ELR (cell line): ENCODE measurements at regions not wholly inside any gene's neighbourhood (a gene's known extent, or its start where the extent isn't known, plus 50 kb on each side); places are given as distances from the start of the nearest gene placed in this dataset.
A peak's percentile ranks its signal among the peaks of the same experiment; 100 is the strongest.
"Not testable (repeated sequence)": the region's sequence is repeated elsewhere in the genome, so short reads cannot be mapped to it uniquely, and the experiment has no call there.

Experiments used
- DNase-seq: peaks from one replicate; pipeline ENCODE4 v3.0.0-alpha.2; 2015; ENCODE audit warnings: low read depth

DNA sequence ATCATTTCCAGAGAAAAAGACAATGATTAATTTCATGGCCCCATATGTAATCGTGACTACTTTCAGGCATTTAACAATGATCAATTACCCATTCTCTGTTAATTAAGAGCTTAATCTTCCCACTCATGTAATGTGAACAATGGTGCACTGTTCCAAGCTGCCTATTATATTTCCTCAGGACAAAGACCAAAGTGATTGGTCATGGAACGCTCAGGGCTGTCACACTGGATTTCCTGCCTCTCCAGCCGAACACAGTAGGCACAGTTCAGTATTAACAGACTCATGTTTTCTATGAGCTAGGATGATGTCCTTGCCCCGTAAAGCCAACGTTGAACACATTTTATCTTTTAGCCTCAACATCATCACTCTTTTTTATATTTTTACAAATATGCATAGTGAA lies 142.7 kb upstream of the FZD8 start:
- DNase-seq: no peak

DNA sequence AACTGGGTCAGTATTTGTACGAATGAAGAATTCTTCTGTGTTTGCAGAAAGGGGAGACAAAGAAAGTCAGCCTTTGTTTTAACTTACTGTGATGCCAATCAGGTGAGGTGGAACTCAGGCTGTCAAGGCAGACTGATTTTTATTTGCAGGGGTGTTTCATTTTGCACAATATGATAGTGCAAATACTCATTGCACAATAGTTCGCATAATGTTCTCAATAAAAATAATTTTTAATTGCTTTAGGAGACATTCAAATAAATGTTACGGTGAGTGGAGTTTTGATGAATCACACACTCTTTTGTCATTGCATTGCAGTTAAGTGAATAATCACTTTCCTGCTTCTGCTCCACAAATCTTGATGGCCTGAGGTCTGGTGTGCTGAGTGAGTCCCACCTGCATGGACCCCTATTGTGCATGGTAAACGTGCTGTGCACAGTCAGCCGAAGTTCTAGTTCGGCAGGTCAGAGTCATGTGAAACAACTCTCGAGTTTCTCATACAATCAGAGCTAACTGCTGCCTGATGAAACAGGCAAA lies 141.3 kb upstream of the FZD8 start:
- DNase-seq: peak; percentile 63

DNA sequence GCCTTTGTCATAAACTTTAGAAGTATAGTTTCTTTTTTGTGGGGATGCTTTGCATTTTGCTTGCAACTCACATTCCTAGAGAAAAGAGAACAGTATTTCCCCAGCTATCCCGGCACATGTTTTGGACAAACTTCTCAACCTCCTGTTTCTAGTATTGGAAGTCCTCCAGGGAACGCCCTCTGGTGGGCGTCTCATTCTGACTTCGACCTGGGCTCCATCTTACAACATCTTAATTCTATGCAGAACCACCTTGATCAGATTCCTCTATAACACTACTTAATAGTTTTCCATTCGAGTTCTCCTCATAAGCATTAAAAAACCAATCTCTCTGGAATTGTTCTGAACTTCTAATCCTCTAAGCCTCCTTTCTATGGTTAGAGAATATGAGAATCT lies 139.5 kb upstream of the FZD8 start:
- peak; percentile 38 for DNase-seq

DNA sequence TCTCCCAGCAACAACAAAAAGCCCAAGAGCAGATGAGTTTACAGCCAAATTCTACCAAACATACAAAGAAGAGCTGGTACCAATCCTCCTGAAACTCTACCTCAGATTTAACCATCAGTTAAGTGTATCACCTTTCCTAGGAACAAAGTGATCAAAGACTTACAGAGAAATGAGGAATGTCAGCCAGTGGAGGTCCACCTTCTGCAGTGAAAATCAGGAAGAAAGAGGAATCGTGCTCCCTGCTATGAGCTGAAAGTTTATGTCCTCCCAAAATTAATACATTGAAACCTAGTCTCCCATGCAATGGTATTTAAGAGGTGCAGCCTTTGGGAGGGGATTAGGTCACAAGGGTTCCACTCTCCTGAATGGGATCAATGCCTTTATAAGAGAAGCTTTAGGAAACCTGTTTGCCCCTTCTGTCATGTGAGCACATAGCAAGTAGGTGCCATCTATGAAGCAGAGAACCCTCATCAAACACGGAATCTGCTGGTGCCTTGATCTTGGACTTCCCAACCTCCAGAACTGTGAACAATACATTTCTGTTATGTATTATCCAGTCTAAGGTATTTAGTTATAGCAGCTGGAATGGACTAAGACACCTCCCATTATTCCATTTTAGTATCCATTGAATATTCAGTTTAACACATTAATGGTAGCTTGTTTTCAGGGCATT lies 139.0 kb upstream of the FZD8 start:
- no peak for DNase-seq

DNA sequence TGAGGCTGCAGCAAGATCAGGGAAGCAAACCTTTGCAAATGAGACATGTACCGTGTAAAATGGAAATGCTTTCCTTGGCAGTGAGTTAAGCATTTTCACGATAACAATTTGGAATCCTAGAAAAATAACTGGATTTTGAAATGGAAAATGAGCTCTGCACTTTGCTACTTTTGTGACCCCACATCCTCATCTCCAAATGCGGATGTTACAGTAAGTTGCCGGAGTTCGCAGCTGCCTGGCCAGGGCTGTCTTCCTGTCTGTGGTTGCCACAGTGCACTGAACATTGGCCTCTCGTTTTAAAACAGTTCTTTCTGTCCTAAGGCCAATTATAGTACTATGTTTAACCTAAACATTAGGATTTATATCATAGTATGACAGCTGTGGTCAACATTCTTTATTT lies 136.2 kb upstream of the FZD8 start:
- DNase-seq: no peak

DNA sequence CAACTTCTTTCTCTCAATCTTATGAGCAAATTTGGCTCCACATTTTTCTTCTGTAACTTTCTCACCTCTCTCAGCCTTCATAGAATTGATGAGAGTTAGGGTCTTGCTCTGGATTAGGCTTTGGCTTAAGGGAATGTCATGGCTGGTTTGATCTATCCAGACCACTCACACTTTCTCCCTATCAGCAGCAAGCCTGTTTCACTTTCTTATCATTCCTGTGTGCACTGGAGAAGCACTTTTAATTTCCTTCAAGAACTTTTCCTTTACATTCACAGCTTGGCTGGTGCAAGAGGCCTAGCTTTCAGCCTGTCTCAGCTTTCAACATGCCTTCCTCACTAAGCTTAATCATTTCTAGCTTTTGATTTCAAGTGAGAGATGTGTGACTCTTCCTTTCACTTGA lies 134.5 kb upstream of the FZD8 start:
- DNase-seq: not testable (repeated sequence)

DNA sequence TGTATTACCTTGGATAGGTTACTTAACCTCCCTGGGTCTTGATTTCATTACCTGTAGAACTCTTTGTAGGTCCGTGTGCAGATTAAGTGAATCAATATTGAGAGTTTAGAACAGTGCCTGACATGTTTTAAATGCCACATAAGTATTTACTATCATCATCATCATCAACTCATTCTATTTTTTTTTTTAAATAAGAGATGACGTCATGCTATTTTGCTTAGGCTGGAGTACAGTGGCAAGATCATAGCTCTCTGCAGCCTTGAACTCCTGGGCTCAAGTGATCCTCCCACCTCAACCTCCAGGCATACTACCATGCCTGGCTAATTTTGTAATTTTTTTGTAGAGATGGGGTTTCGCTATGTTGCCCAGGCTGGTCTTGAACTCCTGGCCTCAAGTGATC lies 132.0 kb upstream of the FZD8 start:
- DNase-seq: no peak

DNA sequence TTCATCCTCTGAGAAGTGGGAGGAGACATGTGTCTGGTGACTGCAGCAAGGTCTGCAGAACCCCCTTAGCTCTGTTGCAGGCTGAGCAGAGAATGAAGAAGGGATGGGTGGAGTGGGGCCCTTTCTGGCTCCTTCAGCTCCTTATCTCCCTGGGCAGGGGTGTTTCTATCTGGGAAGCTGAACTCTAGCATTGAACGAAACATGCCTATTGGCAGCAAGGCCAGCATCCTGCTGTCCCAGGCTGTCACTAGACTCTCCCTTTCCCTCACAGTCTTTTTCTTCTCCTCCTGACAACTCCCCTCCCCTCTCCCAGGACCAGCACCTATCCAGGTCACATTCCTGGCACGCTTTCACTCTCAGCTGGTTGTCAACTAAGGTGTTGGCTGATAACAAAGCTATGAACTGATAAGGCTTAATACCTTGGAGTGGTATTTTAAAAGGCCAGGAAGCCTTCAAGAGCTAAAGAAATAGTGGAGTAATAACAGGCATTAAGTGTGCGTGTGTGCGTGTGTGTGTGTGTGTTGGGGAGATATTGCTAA lies 128.8 kb upstream of the FZD8 start:
- DNase-seq: no peak

DNA sequence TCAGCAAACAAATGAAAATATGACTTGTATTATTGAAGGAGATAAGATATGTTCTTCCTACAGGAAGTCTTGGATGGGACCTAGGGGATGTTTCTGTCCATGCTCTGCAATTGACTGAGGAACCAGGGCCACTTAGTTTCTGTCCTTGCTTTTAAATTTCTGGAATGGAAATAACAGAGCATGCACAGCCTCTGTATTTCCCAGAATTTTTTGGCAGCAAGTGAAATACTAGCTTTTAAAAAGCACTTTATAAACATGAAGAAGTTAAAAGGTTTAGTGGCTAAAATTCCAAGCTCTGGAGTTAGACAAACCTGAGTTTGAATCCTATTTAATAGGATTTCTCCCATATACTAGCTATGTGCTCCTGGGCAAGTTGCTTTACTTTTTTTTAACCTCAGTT lies 127.7 kb upstream of the FZD8 start:
- no peak for DNase-seq

DNA sequence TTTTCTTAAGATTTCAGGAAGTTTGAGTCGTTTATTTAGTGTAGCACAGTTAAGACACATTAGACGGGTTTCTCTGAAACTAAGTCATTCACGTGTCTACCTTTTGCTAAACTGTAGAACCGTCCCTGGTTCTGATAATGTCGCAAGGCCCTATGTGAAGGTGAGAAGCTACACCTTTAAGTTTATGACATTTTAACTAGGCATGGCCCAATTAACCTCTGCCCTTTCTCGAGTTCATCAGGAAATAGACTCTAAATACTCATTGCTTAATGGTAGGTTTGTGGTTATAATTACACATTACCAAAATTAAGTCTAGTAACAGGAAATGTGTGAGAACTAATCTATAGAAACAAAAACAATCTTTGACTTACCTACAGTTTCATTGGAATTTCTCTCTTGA lies 126.6 kb upstream of the FZD8 start:
- no peak for DNase-seq

DNA sequence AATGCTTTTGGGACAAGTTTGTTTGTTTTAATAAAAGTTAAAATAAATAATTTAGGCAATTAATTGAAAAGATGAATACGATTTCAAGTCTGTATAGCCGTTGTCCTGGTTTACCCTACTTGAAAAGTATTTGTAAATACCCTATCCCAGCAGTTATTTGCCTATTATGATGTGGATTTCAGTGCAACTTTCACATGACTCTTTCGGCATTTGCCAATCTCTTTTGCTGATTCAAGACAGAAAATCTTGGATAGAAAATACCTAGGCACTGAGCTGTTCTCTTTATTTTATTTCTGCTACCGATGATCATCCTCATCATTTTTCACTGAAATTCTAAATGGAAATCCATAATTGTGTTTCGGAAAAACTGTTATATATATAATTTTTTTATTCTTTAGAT lies 125.9 kb upstream of the FZD8 start:
- no peak for DNase-seq

DNA sequence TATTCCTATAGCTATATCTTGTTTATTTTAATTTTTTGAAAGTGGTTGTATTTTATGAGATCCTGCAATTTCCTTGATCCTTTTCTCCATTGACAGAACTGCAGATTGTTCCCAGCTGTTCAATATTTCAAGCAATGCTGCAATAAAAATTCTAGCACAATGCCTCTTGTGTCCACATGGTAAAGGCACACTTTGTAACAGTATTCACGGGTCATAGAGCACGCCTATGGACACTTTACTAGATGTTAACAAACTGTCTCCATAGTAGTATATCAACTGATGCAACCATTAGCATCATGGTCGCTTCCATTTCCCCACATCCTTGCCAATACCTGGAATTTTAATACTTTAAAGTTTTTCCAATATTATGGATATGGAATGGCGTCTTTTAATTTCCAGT lies 123.9 kb upstream of the FZD8 start:
- DNase-seq: no peak

DNA sequence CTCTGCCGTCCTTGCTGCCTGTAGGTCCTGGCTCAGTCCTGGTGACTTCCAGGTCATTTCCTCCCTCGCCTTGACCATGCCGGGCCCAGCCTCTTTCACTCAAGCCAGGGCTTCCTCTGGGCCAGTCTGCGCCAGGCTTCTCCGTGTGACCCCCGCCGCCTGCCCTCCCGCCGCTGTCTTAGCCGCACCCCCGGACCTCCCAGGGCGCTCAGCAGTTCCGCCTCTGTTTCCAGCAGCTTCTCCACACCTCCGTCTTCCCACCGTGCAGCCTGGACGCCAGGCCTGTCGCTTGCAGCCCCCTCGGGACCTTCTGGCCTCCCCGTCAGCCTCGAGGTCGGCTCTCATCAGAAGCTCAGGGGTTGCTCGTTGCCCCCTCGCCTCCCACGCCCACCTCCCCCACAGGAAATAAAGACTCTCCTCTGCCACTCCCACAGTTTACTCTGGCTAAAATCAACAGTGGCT lies 123.0 kb upstream of the FZD8 start:
- DNase-seq: no peak

DNA sequence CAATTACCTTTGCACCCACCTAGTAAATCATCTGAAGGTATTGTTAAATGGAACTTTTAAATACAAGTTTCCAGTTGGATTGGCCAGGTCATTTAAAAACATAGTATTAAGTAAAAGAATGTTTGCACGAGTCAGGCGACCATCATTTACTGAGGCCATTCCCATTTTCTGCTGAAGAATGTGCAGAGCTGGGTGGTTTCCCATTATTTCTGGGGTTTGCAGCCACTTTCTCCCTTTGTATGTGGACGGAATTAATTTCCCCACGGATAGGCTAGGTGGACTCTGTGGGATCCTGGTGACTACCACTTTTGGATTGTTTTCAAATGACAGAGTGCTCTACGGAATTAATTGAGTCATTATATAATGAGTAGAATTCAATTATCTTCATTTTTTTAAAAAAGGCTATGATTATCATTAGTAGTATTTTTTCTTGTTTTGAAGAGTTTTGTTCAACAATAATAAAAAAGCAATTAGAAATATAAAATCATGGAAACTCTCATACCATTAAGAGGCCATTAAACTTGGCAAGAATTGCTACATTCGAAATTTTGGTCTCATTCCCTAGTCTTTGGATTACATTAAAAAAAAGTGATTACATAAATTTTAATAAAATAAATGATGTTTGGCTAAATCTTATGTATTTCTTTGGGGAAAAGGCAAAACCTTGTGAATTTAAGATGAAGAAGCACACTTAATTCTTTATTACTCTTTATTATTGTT lies 120.4 kb upstream of the FZD8 start:
- DNase-seq: no peak

DNA sequence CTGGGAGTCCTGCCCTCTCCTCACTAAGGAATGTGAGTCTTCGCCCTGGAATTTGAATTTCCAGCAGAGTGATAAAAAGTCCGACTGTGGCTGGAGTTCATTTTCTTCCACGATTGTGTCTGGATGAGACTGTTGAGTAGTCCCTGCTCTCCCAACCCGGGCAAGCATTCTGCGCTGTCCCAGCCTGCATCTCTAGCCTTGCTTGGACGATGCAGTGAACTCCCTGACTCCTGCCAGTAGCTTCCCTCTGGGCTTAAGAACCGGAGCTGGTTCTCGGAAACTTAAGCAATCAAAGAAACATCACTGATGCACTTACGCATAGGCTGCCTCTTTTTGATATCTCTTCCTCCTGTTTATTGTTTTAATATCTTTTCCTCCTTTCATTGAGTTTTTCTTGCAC lies 116.0 kb upstream of the FZD8 start:
- DNase-seq: no peak

DNA sequence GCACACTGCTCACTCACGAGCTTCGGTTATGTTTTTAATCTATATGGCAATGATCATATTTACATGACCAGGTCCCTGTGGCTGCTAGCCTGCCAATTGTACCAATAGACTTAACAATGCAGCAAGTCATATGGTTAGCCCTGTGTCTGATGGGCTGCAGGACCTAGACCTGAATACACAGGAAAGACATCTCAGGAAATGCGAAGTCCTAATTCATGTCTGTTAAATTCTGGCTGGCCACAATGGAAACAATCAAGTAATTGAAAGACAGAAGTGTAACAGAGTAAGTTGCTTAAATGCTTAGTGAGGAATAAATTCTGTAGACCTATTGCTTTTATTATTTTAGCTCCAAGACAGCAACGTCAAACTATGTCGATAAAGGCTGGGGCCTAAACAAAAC lies 112.4 kb upstream of the FZD8 start:
- DNase-seq: no peak

DNA sequence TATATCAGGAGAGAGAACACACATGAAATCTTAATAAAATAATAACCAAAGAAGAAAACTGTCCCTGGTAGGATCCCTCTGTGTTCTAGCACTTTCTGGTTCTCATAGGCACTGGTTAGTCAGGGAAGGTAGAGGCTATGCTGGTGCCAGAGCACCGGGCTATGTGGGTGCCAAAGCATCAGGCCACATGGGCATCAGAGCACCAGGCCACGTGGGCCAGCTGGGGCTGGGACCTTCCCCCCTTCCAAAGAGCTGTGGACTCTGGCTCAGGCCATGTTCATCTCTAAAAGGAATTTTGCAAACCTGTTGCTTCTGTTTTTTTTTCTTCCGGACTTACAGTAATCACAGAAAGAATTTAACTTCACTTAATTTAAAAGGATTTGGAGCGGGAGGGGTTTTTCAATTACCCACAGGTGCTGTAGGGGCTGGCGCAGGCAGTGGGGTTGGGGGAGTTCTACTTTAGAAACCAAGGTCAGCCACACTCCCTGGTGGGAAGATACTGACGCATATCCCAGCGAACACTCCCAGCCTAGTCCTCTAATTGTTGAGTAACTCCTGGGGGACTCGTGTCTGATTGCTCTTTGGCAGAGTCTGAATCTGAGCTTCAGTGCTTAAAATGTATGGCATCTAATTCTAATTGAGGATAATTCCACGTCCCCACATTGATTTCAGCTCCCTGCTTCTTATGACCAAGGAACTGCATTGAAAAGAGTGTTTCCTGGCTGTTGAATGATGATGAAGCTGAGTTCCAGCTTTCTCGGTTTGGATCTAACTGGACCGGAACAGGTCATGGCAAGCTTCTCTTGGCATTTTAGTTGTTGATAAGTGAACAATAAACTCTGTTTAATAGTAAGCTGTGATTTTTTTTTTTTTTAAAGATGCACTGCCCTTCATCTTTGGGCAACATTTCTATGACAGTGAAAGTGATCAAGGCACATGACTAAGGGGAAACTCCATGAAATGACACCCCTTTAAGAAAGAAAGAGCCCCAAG lies 110.7 kb upstream of the FZD8 start:
- no peak for DNase-seq

DNA sequence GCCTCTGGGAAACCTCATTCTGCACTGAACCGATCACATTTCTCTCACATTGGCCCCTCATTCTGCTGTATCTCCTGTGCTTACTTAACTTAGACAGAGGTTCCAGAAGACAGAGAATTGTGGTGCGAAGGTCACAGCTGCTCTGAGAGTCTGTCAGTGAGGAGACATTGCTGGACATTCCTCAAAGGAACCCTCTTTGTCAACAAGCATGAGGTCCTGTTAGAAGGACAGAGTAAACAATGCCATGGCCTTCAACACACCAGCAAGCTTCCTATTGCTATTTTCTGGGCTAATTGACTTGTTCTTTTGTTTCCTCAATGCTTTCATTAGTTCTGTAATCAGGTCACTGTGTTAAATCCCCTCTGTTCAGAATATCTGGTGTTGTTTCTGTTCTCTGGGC lies 109.3 kb upstream of the FZD8 start:
- no peak for DNase-seq

DNA sequence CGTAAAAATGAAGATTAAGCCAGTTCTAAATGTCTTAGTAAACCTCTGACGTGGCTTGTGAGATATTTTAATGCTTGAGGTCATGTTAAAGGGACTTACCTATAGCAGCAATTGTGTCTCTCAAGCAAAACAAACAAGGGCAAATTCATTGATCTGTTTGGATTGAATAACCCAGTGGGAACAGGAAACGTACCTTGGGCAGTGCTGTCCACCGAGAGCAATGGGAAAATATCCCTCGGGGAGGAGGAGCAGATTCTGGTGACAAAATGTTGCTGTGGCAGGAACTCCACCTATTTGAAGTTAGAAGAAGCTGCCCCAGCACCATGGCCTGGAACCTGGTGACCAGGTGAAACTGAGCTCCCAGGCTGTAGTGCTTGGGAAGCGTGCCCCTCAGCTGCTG lies 107.1 kb upstream of the FZD8 start:
- no peak for DNase-seq

DNA sequence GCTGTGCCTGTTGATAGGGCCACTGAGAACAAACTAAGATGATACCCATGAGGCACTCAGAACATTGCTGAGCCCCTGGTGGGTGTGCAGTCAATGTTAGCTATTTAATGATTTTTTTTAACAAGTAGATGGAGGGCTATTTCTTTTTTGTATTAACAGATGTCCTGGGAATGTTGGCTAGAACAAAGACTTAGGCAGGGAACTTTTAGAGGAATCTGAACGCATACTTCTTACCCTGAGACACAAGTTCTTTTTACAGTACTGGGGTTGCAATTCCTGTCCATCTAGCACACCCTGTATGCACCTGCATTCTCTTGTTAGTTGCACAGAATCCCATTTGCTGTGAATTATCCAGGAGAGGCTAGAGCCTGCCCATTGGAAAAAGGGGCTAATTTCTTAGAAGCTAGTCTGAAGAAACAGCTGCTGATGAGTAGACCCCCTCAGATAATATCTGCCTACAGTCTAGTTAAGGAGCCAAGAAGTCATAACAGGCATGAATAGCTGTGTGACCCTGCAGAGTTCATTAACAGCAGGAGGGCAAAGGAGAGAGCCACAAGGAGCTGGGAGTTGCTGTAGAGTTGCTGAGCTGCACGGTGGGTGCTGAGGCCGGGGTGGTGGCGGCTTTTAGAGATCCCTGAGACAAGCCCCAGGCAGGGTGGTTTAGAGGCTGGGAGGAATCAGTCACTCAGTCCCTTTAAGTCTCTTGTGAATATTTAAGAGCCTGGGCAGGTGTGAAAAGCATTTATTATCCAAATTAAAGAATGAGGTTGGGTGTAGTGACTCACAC lies 103.7 kb upstream of the FZD8 start:
- no peak for DNase-seq

DNA sequence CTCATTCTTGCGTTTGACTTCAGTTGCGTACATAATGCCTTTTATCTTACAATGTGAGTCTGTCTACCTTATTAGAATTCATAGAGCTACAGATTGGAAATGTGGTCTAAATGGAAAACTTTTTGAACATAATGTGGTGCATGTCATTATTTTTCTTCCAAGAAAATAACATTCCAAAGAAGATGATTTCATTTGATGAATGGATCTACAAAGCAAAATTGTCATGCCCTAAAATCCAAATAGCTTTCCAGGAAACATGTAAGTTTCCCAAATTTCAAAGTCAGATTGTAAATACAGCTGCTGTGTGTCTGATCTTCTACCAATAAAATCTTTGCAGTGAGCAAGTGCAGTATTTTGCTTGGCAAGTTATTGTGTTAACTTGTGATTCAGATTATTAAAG lies 101.8 kb upstream of the FZD8 start:
- DNase-seq: no peak
